Activated B cell treated with CpG ODN at 0.5 μM for 24 hours (primary cell): ENCODE measurements at regions not wholly inside any gene's neighbourhood (a gene's known extent, or its start where the extent isn't known, plus 50 kb on each side); places are given as distances from the start of the nearest gene placed in this dataset.

Experiments used
- ATAC-seq: fragments of 200-7000 bp; cut with Tn5 transposase; one replicate; pipeline ENCODE4 v1.10.0; 2021; ENCODE audit warnings: low read depth, mild to moderate bottlenecking, moderate library complexity
- CTCF ChIA-PET: fragments of 350-600 bp; sonication (Branson Sonifier 250); formaldehyde crosslinking; loops from one replicate; lab custom pipeline; 2021; ENCODE audit warnings: antibody characterized with exemption; lab: Charles Lee
- POLR2A ChIA-PET: fragments of 350-600 bp; sonication (Branson Sonifier 250); formaldehyde crosslinking; loops from one replicate; lab custom pipeline; 2021; ENCODE audit warnings: antibody characterized with exemption; lab: Charles Lee
- DNase-seq: peaks from one replicate; pipeline ENCODE4 v3.0.0; 2022
- H3K27ac Mint-ChIP-seq: one replicate; pipeline ENCODE4 v1.8.0; 2020; ENCODE audit warnings: mixed read lengths
- H3K27me3 Mint-ChIP-seq: one replicate; pipeline ENCODE4 v1.8.0; 2021; ENCODE audit warnings: mixed read lengths
- H3K36me3 Mint-ChIP-seq: one replicate; pipeline ENCODE4 v1.8.0; 2021; ENCODE audit warnings: low read depth, mixed read lengths
- H3K4me1 Mint-ChIP-seq: one replicate; pipeline ENCODE4 v1.8.0; 2021; ENCODE audit warnings: mixed read lengths
- H3K4me3 Mint-ChIP-seq: one replicate; pipeline ENCODE4 v1.8.0; 2020; ENCODE audit warnings: mild to moderate bottlenecking, mixed read lengths
- H3K9me3 Mint-ChIP-seq: one replicate; pipeline ENCODE4 v1.8.0; 2020; ENCODE audit warnings: mixed read lengths
- intact Hi-C: fragments of 100-400 bp; cut with micrococcal nuclease; formaldehyde crosslinking; loops from one replicate; pipeline ENCODE4 v1.15.1; 2024
- TF ChIP-seq, protein P1 (sequence below): fragments of 200-600 bp; IDR thresholded peaks from one replicate; pipeline ENCODE4 v1.8.0; 2022; ENCODE audit warnings: antibody characterized with exemption, mild to moderate bottlenecking

DNA sequence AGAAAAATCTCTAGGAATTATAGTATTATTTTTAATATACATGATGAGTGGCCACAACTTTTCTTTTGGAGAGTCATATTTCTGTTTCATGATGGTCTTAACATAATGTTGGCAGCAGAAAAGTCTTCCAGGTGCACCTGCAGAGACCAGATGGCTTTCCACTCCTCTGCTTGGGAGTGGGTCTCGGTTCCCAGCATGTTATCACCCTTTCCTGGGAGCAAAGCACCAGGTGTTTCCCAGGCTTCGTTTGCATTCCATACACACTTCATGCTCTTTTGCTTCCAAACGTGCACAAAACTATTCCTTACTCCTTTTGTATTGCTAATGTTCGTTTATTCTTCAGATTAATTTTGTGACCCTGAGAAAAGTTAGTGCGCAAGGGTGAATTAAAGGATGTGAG, 305.2 kb downstream of the CDH2 start:
- ChIA-PET POLR2A (no interaction called here), CTCF (no interaction called here)
- Mint-ChIP-seq H3K27ac (no peak overlapping the region), H3K4me3 (no peak overlapping the region), H3K27me3 (no peaks in the 10 kb centered on the region), H3K4me1 (no peaks in the 10 kb centered on the region), H3K9me3 (peaks cover 4% of the 10 kb centered on the region), H3K36me3 (no peaks in the 10 kb centered on the region)
- TF ChIP-seq, protein P1, sequence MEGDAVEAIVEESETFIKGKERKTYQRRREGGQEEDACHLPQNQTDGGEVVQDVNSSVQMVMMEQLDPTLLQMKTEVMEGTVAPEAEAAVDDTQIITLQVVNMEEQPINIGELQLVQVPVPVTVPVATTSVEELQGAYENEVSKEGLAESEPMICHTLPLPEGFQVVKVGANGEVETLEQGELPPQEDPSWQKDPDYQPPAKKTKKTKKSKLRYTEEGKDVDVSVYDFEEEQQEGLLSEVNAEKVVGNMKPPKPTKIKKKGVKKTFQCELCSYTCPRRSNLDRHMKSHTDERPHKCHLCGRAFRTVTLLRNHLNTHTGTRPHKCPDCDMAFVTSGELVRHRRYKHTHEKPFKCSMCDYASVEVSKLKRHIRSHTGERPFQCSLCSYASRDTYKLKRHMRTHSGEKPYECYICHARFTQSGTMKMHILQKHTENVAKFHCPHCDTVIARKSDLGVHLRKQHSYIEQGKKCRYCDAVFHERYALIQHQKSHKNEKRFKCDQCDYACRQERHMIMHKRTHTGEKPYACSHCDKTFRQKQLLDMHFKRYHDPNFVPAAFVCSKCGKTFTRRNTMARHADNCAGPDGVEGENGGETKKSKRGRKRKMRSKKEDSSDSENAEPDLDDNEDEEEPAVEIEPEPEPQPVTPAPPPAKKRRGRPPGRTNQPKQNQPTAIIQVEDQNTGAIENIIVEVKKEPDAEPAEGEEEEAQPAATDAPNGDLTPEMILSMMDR, result no peak
- intact Hi-C loops, result no loop called here
- ATAC-seq, result no peak
- no peak for DNase-seq

DNA sequence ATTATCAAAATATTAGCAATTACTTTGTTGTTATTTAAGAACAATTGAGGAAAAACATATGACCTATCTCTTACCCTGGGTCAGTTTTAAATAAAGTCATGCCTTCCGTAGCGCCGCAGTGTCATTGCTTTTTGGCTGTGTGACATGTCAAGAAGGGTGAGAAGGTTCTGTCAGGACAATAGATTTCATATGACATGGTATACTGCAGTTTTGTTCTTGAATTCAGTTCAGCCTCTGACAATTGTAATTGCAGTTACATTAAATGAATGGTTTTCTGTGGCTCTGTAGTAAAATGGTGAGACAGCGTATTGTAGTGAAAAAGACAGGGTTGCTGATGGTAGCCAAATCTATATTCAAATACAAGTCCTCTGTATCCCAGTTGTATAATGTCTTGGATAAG, 307.2 kb downstream of the CDH2 start:
- Mint-ChIP-seq H3K4me1 (no peaks in the 10 kb centered on the region), H3K27me3 (no peaks in the 10 kb centered on the region), H3K9me3 (peaks cover 6% of the 10 kb centered on the region), H3K27ac (no peak overlapping the region), H3K36me3 (no peaks in the 10 kb centered on the region), H3K4me3 (no peak overlapping the region)
- intact Hi-C loops, result no loop called here
- TF ChIP-seq, protein P1, result no peak
- DNase-seq (no peak), ATAC-seq (no peak)
- CTCF ChIA-PET, result no interaction called here
- POLR2A ChIA-PET, result no interaction called here

DNA sequence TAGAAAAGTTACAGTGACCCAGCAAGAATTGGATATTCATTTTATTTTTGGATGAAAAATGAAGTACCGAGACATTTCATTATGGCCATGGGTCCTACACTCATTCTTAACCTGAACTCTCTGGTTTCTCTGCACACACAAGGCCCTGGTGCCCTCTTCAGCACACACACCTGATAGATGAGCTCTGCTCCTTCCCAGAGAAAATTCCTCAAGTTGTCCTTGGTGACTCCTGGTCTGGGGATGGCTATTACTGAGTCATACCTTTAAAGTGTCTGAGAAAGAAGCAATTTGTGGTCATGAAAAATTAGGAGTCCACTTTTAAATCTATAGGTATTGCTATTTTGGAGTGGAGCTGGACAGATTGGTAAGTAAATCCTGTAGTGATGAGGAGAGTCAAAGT, 311.5 kb downstream of the CDH2 start:
- no peak for DNase-seq
- Mint-ChIP-seq H3K4me3 (no peak overlapping the region), H3K4me1 (no peaks in the 10 kb centered on the region), H3K9me3 (peaks cover 3% of the 10 kb centered on the region), H3K27ac (no peak overlapping the region), H3K27me3 (no peaks in the 10 kb centered on the region), H3K36me3 (no peaks in the 10 kb centered on the region)
- POLR2A ChIA-PET, result no interaction called here
- ATAC-seq, result no peak
- TF ChIP-seq, protein P1, result no peak
- intact Hi-C loops, result no loop called here
- CTCF ChIA-PET, result no interaction called here

DNA sequence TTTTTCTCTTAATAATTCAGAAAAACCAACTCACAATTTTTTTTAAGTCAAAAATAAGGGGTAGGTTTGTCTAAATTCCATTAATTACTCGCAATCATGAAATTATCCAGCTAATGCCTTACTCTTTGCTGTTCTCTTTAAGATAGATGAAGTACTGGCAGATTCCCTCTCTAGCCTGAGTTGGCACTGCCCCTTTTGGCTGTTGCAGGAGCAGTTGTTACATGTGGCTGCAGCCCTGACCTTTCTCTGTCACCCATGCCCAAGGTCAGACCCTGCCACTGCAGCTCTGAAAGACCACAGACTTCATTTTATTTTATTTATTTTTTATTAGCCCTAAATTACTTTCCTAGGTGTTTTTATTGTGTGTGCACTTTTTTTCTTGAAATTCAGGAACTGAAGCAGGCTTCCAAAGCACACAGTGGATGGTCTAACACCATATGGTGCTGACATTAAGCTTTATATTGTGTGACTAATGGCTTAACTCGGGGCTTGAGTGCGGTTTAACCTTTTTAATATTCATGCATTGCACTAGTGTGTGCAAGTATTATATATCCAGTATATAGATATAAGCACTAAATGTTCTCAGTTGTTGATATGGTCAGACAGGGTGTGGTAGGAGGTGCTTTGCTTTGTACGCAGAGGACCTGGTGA, 313.0 kb downstream of the CDH2 start:
- POLR2A ChIA-PET, result no interaction called here
- Mint-ChIP-seq H3K27ac (no peak overlapping the region), H3K4me1 (no peaks in the 10 kb centered on the region)

DNA sequence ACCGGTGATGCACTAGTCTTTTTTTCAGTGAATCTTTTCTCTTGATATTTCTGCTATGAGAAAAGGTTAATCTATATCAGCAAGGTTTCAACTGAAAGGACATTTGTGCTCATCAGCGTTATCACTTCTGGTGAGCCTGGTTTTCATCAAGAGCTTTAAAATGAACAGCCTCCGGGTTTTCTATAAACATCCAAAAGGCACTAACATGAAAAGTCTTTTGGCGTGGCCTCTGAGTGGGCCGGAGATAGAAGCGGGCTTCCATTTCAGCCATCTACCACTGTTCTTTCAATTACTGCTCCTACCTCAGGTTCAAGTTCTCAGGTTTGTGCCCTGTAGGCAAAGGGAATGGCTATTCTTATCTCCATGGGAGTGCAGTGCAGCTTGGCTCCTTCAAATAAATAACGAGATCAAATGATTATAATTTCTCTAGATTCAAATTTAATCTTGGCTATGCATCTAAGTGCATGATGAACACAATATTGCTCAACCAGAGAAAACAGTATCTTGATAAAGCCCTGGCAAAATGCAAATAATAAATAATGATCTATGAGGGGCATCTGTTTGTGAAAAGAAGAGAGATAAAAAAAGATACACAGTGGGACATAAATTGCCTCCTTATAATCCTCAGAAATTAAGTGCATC, 314.8 kb downstream of the CDH2 start:
- TF ChIP-seq, protein P1, result no peak
- intact Hi-C loops, result no loop called here
- peaks cover 3% of the 10 kb centered on the region for H3K9me3 Mint-ChIP-seq
- DNase-seq (no peak), ATAC-seq (no peak)
- H3K4me3 Mint-ChIP-seq, result no peak overlapping the region
- POLR2A ChIA-PET, result no interaction called here
- H3K27me3 Mint-ChIP-seq, result no peaks in the 10 kb centered on the region
- H3K4me1 Mint-ChIP-seq, result no peaks in the 10 kb centered on the region
- CTCF ChIA-PET, result no interaction called here
- no peak overlapping the region for H3K27ac Mint-ChIP-seq
- no peaks in the 10 kb centered on the region for H3K36me3 Mint-ChIP-seq

More for the DNA sequence above, 313.0 kb downstream of the CDH2 start:
- TF ChIP-seq, protein P1, result no peak
- DNase-seq (no peak), ATAC-seq (no peak)
- Mint-ChIP-seq H3K9me3 (peaks cover 3% of the 10 kb centered on the region), H3K4me3 (no peak overlapping the region), H3K27me3 (no peaks in the 10 kb centered on the region), H3K36me3 (no peaks in the 10 kb centered on the region)
- intact Hi-C loops, result no loop called here
- CTCF ChIA-PET, result no interaction called here
